T47D (cell line): ENCODE measurements at regions not wholly inside any gene's neighbourhood (a gene's known extent, or its start where the extent isn't known, plus 50 kb on each side); places are given as distances from the start of the nearest gene placed in this dataset.
A peak's percentile ranks its signal among the peaks of the same experiment; 100 is the strongest.

Source experiments
- DNase-seq, 2 experiments: peaks; one replicate each; pipeline versions ENCODE4 v3.0.0 to v3.0.0-alpha.2; 2011 to 2012; ENCODE audit warnings: low read depth in 1 of 2, low spot score in 1 of 2
- JUND ChIP-seq: IDR thresholded peaks from 2 replicates; pipeline ENCODE4 v1.6.1; 2012; ENCODE audit warnings: low read depth
- in situ Hi-C: cut with HindIII; loops from 2 replicates; pipeline ENCODE4 v1.10.0; 2016; ENCODE audit warnings: low sequenced_read_pairs, low pct_unique_long_range_greater_than_20kb

DNA sequence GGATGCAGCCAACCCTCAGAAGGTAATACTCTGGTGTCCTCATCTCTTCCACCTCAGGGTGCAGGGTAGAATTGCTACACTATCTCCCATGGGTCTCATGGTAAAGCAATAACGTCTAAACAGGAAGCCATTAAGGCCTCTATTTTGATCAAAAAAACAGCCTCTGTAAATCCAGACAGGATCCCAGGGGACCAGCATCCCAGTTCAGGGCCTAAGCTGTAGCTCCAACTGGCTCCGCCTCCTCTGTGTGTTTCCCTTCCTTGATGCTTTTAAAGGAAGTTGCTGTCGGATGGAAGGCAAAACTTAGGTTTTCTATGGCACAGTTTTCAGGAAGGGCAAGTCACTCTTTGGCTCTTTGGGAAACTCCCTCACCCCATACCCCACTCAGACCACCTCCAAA, 222.0 kb downstream of the MAFB start:
- DNase-seq = no peak
- in situ Hi-C loops = no loop called here
- no peak for TF ChIP-seq JUND

DNA sequence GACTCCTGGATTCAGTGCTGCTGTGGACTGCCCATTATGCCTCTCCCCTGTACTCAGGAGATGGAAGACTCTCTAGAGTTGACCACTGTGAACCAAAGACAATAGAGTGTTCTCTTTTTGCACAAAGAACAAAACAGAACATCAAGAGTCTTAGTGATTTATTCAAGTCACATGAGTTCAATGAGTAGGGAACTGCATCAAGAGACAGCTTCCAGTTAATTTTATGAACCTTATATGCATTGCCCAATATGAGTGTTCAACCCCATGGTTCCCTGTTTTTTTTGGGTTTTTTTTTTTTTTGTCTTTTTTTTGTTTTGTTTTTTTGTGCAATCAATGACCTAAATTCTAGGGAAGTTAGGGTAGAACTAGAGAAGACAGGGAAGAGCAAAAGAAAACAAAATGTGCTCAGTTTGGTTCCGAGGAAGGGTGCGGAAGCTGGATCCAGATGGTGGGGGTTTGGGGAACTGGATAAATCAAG, 224.3 kb downstream of the MAFB start:
- no peak for TF ChIP-seq JUND
- in situ Hi-C loops = no loop called here
- no peak for DNase-seq

DNA sequence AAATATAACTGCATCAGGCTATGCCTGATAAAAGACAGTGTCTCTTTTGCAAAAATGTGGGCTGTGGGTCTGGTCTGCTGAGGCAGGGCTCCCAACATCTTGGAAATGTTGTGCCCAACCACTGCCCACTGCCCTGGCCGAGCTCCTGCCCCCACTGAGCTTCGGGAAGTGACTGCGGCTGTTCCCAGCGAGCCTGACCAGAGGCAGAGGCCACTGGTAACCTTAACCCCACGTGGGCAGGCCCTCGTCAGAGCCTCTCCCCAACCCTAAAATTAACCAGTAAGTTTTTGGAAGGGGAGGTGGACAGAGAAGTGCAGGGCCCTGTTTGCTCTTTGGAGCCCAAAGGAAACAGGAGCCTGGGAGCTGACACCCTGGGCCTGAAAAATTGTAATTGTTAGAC, 225.9 kb downstream of the MAFB start:
- no peak for DNase-seq
- in situ Hi-C loops = no loop called here
- TF ChIP-seq JUND = no peak

DNA sequence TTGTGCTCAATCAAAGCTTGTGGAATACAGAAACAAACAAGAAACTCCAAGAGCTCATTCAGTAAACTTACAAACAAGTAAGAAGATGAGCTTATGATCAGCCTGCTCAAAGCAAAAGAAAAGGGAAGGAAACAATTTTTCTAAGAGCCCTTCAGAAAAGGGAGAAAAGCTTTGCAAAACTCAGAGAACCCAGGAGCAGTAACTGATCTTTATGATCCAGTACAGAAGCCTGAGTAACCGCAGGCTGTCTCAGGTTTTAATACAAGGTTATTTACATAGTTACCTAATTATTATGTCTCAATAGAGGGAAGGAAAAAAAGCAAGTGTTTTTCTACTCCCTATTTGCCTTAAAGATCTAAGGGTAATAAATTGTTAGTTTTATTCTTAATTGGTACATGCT, 226.5 kb downstream of the MAFB start:
- no peak for TF ChIP-seq JUND
- in situ Hi-C loops = no loop called here
- DNase-seq = no peak

DNA sequence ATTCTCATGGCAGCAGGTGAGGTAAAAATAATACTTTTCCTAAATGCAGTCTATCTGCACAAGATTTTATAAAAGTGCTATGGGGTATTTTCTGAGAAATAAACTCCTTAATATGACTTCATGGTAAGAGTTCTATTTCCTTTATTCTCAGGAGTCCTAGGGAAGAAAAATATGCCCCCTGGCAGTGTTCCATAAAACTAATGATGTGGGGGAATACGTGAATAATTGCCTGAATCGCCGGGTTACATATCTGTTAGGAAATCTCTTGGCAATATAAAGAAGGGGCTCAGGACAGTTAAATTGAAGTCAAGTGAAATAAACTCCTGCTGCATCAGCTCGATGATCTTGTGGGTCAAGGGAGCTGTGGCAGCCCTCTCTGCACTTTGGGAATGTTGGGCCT, 229.7 kb downstream of the MAFB start:
- TF ChIP-seq JUND = no peak
- in situ Hi-C loops = no loop called here
- no peak for DNase-seq

DNA sequence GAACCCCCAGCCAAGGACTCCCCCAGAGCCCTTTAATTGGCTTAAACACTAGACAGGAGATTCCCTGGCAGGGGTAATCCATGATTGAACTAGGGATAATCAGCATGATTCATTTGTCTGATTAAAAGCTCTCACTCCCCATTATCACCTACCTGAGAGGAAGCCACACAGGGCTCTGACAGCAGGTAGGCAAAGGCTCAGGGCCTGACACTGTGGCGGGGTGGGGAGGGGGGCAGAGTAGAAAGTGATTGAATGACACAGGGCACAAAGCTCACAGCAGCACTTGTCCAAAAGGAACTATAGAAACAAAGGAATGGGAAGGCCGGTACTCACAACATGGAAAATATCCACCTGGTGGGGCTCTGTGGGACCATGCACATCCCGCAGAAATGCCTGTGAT, 231.6 kb downstream of the MAFB start:
- in situ Hi-C loops = no loop called here
- no peak for TF ChIP-seq JUND
- no peak for DNase-seq

DNA sequence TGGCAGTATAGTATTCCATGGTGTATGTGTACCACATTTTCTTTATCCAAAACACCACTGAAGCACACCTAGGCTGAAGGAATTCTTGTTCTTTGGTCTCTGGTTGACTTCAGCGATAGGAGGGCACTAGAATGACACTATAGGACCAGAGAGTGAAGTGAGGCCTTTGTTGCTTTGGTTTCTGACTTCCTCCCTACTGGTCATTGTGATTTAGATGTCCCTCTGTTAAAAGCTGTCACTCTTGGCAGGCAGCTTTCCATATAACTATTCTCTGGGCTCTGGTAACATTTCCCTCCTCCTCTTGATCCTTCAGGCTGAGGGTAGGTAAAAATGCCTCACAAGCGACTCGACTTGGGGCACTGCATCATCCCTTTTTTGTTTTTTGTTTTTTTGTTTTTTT, 236.3 kb downstream of the MAFB start:
- no peak for DNase-seq
- TF ChIP-seq JUND = no peak
- in situ Hi-C loops = no loop called here

DNA sequence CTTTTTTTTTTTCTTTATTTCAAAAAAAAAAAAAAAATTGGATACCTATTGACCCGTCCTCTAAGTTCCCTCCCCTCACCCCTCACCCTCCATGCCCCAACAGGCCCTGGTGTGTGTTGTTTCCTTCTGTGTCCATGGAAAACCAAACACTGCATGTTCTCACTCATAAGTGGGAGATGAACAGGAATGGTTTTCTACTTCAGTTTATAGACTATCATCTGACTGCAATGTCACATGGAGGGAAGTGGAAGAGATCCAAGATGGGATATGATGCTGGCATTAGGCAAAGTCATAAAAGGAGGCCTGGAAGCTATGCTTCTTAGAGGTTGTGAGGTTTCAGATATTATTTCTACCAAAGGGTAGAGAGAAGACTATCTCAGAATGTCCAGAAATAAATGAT, 237.5 kb downstream of the MAFB start:
- TF ChIP-seq JUND = no peak
- in situ Hi-C loops = no loop called here
- no peak for DNase-seq

DNA sequence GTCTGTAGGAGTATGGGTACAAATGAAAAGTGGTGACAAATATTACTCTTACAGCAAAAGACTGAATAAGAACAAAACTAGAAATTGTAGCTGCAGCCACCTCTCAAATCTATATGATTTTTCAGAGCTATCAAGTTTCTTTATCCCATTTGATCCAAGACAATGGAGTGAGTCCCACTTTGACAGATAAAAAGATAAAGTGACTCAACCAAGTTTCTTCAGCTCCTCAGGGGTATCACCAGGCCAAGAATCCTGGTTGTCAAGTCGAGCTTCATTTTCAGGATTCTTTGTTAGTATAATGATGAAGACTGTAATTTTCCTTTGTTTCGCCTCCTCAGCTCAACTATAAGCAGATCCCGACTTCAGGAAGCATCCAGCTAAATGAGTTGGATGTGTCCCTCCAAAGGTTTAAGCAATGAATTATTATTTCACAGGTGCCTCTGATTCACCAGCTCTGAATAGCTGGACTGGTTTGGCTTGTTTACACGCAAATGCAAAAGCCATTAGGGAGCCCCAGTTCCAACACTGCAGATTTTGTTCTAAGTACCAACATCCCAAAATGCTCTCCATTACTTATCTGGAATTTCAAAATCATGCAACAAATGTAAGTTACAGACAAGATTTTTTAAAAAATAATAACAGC, 238.9 kb downstream of the MAFB start:
- in situ Hi-C loops = no loop called here
- no peak for TF ChIP-seq JUND
- peak in 1 of 2 experiments; percentile 40 for DNase-seq

DNA sequence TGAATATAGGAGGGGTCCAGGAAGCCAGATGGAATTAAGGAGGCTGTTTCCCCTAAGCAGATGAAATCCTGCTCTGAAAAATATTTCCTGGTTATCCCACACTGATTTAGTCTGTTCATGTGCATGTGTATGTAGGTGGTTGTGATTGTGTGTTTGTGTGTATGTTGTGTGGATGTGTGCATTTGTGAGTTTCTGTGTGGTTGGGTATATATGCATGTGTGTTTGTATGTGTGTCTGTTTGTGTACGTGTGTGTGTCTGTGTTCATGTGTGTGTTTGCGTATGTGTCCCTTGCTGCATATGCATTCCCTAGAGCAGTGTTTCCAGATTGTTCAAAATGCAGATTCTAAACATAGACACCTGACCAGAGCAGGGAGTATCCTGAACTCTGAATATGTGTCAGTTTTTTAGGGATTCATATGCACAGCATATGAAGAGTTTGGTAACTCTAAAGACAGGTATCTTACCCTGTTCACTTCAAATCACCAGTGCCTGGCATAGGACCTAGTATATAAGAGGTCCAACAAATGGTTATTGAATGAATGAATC, 239.8 kb downstream of the MAFB start:
- no peak for TF ChIP-seq JUND
- DNase-seq = no peak
- in situ Hi-C loops = no loop called here

DNA sequence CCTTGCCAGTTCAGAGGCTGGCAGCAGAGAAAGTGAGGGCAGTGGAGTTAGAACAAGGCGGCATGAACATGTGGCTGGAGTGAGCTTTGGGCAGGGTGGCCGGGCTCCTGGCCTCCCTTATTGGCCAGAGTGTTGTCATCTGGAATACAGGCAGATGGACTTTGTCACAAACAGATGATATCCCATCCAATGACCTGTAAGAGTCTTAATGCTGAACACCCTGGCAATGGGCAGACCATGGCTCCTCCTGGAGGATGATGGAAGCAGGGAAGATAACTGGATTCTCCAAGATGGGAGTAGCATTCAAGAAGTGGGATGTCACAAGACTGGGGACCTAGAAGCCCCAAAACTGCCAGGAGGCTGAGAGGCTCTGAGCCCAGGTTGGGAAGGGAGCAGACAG, 242.1 kb downstream of the MAFB start:
- no peak for DNase-seq
- no peak for TF ChIP-seq JUND
- in situ Hi-C loops = no loop called here

DNA sequence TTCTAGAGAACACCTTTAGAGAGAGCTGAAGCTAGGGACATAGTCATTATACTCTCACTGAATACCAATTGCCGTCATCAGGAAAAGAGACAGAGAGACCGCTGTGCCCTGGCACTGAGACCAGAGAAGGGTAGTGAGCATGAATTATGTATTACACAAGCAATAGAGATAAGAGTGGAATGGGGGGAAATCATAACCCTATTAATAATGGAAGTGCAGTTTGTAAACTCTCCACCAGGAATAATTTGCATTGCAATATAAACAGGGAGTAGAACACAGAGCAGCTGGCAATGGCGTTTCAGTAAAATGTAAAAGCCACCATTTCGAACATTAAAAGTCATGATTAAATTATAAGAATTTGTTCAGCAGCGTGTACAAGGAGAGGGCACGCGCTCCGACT, 244.5 kb downstream of the MAFB start:
- in situ Hi-C loops = no loop called here
- no peak for DNase-seq
- TF ChIP-seq JUND = no peak

DNA sequence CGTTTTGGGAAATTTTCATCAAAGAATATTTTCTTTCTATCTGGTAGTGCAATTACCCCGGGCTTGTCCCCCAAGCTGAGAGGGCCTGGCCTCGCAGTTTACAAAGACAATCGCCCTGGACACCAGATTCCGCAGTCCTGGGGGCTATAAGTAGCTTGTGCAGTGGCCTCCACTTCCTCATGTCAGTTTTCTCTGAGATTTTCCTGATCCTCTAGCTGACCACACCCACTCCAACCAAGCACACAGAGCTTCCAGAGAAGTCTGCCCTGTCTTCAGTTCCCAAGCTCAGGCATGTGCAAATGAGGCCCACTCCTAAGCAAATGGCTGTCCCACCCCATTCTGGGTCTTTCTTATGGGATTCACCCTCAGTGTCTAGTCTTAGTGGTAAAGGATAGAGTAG, 245.3 kb downstream of the MAFB start:
- TF ChIP-seq JUND = no peak
- DNase-seq = no peak
- in situ Hi-C loops = no loop called here
